DOHH2 (cell line): ENCODE measurements at regions not wholly inside any gene's neighbourhood (a gene's known extent, or its start where the extent isn't known, plus 50 kb on each side); places are given as distances from the start of the nearest gene placed in this dataset.

ENCODE experiments used
- CTCF ChIP-seq: fragments of 200-600 bp; sonication (generic); IDR thresholded peaks from one replicate; pipeline ENCODE4 v1.5.1; 2014; ENCODE audit warnings: antibody characterized with exemption, mild to moderate bottlenecking, low read depth, low read length; ENCODE audit not compliant: poor library complexity, severe bottlenecking
- EZH2phosphoT487 ChIP-seq: fragments of 200-600 bp; sonication (generic); IDR thresholded peaks from 2 replicates; pipeline ENCODE4 v1.6.1; 2017; ENCODE audit warnings: borderline replicate concordance, mild to moderate bottlenecking, antibody characterized with exemption, low read length, moderate library complexity, mixed read lengths

GRCh38 chr14:71737760-71738159 lies 194.5 kb upstream of the RGS6 start:
- TF ChIP-seq EZH2phosphoT487 (no peak), CTCF (no peak)
